ENCODE measurements at regions not wholly inside any gene's neighbourhood (a gene's known extent, or its start where the extent isn't known, plus 50 kb on each side); places are given as distances from the start of the nearest gene placed in this dataset.
A peak's percentile ranks its signal among the peaks of the same experiment; 100 is the strongest.

GRCh38 chr4:36722986-36723385, 441.6 kb downstream of the DTHD1 start:
- Mint-ChIP-seq H3K36me3 (ENCODE audit: unreplicated experiment) (no peaks in the 10 kb centered on the region), H3K4me1 (ENCODE audit: low read depth, unreplicated experiment) (peaks cover 2% of the 10 kb centered on the region), H3K27me3 (ENCODE audit: unreplicated experiment) (peaks cover 2% of the 10 kb centered on the region), H3K27ac (ENCODE audit: unreplicated experiment) (no peak overlapping the region), H3K4me3 (ENCODE audit: unreplicated experiment) (no peak overlapping the region), H3K9me3 (ENCODE audit: unreplicated experiment) (no peaks in the 10 kb centered on the region)
- no peak for TF ChIP-seq CTCF (IDR thresholded peaks at IDR 0.05; ENCODE audit: partially characterized antibody, unreplicated experiment)
- DNase-seq = no peak

- no peak for DNase-seq
Measured at GRCh38 chr4:36734334-36734733, 452.9 kb downstream of the DTHD1 start.

GRCh38 chr4:36737691-36738090, 456.3 kb downstream of the DTHD1 start:
- peaks cover 11% of the 10 kb centered on the region for H3K27me3 Mint-ChIP-seq (ENCODE audit: unreplicated experiment)

More at GRCh38 chr4:36734334-36734733, 452.9 kb downstream of the DTHD1 start:
- H3K27me3 Mint-ChIP-seq (ENCODE audit: unreplicated experiment) = peaks cover 11% of the 10 kb centered on the region
- H3K4me1 Mint-ChIP-seq (ENCODE audit: low read depth, unreplicated experiment) = peaks cover 14% of the 10 kb centered on the region
- TF ChIP-seq CTCF (IDR thresholded peaks at IDR 0.05; ENCODE audit: partially characterized antibody, unreplicated experiment) = no peak
- H3K27ac Mint-ChIP-seq (ENCODE audit: unreplicated experiment) = no peak overlapping the region
- H3K4me3 Mint-ChIP-seq (ENCODE audit: unreplicated experiment) = no peak overlapping the region
- peaks cover 11% of the 10 kb centered on the region for H3K36me3 Mint-ChIP-seq (ENCODE audit: unreplicated experiment)
- peaks cover 6% of the 10 kb centered on the region for H3K9me3 Mint-ChIP-seq (ENCODE audit: unreplicated experiment)

GRCh38 chr4:36740796-36741310, 459.4 kb downstream of the DTHD1 start:
- no peak for DNase-seq
- TF ChIP-seq CTCF (IDR thresholded peaks at IDR 0.05; ENCODE audit: partially characterized antibody, unreplicated experiment) = no peak
- H3K36me3 Mint-ChIP-seq (ENCODE audit: unreplicated experiment) = no peaks in the 10 kb centered on the region
- H3K27me3 Mint-ChIP-seq (ENCODE audit: unreplicated experiment) = peaks cover 11% of the 10 kb centered on the region
- peak overlapping the region; percentile 28 for H3K4me3 Mint-ChIP-seq (ENCODE audit: unreplicated experiment)
- H3K27ac Mint-ChIP-seq (ENCODE audit: unreplicated experiment) = peak overlapping the region; percentile 77
- peaks cover 6% of the 10 kb centered on the region for H3K9me3 Mint-ChIP-seq (ENCODE audit: unreplicated experiment)
- peaks cover 37% of the 10 kb centered on the region for H3K4me1 Mint-ChIP-seq (ENCODE audit: low read depth, unreplicated experiment)

More at GRCh38 chr4:36737691-36738090, 456.3 kb downstream of the DTHD1 start:
- no peak for TF ChIP-seq CTCF (IDR thresholded peaks at IDR 0.05; ENCODE audit: partially characterized antibody, unreplicated experiment)
- Mint-ChIP-seq H3K4me3 (ENCODE audit: unreplicated experiment) (peak overlapping the region; percentile 28), H3K9me3 (ENCODE audit: unreplicated experiment) (peaks cover 6% of the 10 kb centered on the region), H3K36me3 (ENCODE audit: unreplicated experiment) (no peaks in the 10 kb centered on the region), H3K27ac (ENCODE audit: unreplicated experiment) (peak overlapping the region; percentile 82), H3K4me1 (ENCODE audit: low read depth, unreplicated experiment) (peaks cover 37% of the 10 kb centered on the region)
- peak; percentile 66 for DNase-seq

GRCh38 chr4:36747277-36748129, 466.1 kb downstream of the DTHD1 start:
- Mint-ChIP-seq H3K36me3 (ENCODE audit: unreplicated experiment) (no peaks in the 10 kb centered on the region), H3K4me3 (ENCODE audit: unreplicated experiment) (no peak overlapping the region), H3K27me3 (ENCODE audit: unreplicated experiment) (no peaks in the 10 kb centered on the region), H3K9me3 (ENCODE audit: unreplicated experiment) (no peaks in the 10 kb centered on the region), H3K27ac (ENCODE audit: unreplicated experiment) (no peak overlapping the region), H3K4me1 (ENCODE audit: low read depth, unreplicated experiment) (peaks cover 6% of the 10 kb centered on the region)
- DNase-seq = no peak
- no peak for TF ChIP-seq CTCF (IDR thresholded peaks at IDR 0.05; ENCODE audit: partially characterized antibody, unreplicated experiment)
